ENCODE measurements at regions not wholly inside any gene's neighbourhood (a gene's known extent, or its start where the extent isn't known, plus 50 kb on each side); places are given as distances from the start of the nearest gene placed in this dataset.
"Not testable (repeated sequence)": the region's sequence is repeated elsewhere in the genome, so short reads cannot be mapped to it uniquely, and the experiment has no call there.

- DNase-seq (ENCODE audit: low read depth): no peak
- no peak for TF ChIP-seq CTCF (IDR thresholded peaks at IDR 0.05; ENCODE audit: low read depth, low read length, missing control alignments)
- H3K4me3 ChIP-seq (ENCODE audit: low read depth, low read length): no peak overlapping the region
- in situ Hi-C loops (cut with HindIII; ENCODE audit: low sequenced_read_pairs): no loop called here
Observed at GRCh38 chr5:110973510-110973909, 98.0 kb upstream of the TSLP start.

- DNase-seq (ENCODE audit: low read depth): no peak
- in situ Hi-C loops (cut with HindIII; ENCODE audit: low sequenced_read_pairs): no loop called here
- H3K4me3 ChIP-seq (ENCODE audit: low read depth, low read length): no peak overlapping the region
- no peak for TF ChIP-seq CTCF (IDR thresholded peaks at IDR 0.05; ENCODE audit: low read depth, low read length, missing control alignments)
Observed at GRCh38 chr5:110977915-110978314, 93.6 kb upstream of the TSLP start.

GRCh38 chr5:110985882-110986281 is 85.6 kb upstream of the TSLP start:
- H3K4me3 ChIP-seq (ENCODE audit: low read depth, low read length); DNase-seq (ENCODE audit: low read depth); in situ Hi-C loops (cut with HindIII; ENCODE audit: low sequenced_read_pairs): not testable (repeated sequence)

GRCh38 chr5:110987573-110987972 is 83.9 kb upstream of the TSLP start:
- in situ Hi-C loops (cut with HindIII; ENCODE audit: low sequenced_read_pairs); H3K4me3 ChIP-seq (ENCODE audit: low read depth, low read length); DNase-seq (ENCODE audit: low read depth): not testable (repeated sequence)

GRCh38 chr5:110996742-110997141 is 74.8 kb upstream of the TSLP start:
- TF ChIP-seq CTCF (IDR thresholded peaks at IDR 0.05; ENCODE audit: low read depth, low read length, missing control alignments): no peak
- no peak overlapping the region for H3K4me3 ChIP-seq (ENCODE audit: low read depth, low read length)
- no peak for DNase-seq (ENCODE audit: low read depth)
- in situ Hi-C loops (cut with HindIII; ENCODE audit: low sequenced_read_pairs): no loop called here

- in situ Hi-C loops (cut with HindIII; ENCODE audit: low sequenced_read_pairs): loop anchor here (5.0 kb wide), 1 partner anchor 85 kb away; no protein-coding TSS in a partner anchor
- TF ChIP-seq CTCF (IDR thresholded peaks at IDR 0.05; ENCODE audit: low read depth, low read length, missing control alignments): no peak
- H3K4me3 ChIP-seq (ENCODE audit: low read depth, low read length): no peak overlapping the region
- DNase-seq (ENCODE audit: low read depth): no peak
Observed at GRCh38 chr5:111002036-111002435, 69.5 kb upstream of the TSLP start.

GRCh38 chr5:111003623-111004022 is 67.9 kb upstream of the TSLP start:
- H3K4me3 ChIP-seq (ENCODE audit: low read depth, low read length): no peak overlapping the region
- DNase-seq (ENCODE audit: low read depth): no peak
- in situ Hi-C loops (cut with HindIII; ENCODE audit: low sequenced_read_pairs): loop anchor here (5.0 kb wide), 1 partner anchor 86 kb away; no protein-coding TSS in a partner anchor
- TF ChIP-seq CTCF (IDR thresholded peaks at IDR 0.05; ENCODE audit: low read depth, low read length, missing control alignments): no peak

GRCh38 chr5:111004291-111004690 is 67.2 kb upstream of the TSLP start:
- DNase-seq (ENCODE audit: low read depth): no peak
- no peak for TF ChIP-seq CTCF (IDR thresholded peaks at IDR 0.05; ENCODE audit: low read depth, low read length, missing control alignments)
- in situ Hi-C loops (cut with HindIII; ENCODE audit: low sequenced_read_pairs): loop anchor here (5.0 kb wide), 1 partner anchor 87 kb away; no protein-coding TSS in a partner anchor
- H3K4me3 ChIP-seq (ENCODE audit: low read depth, low read length): no peak overlapping the region
